OCI-LY7 (cell line): ENCODE measurements at regions not wholly inside any gene's neighbourhood (a gene's known extent, or its start where the extent isn't known, plus 50 kb on each side); places are given as distances from the start of the nearest gene placed in this dataset.

Experiments
- BruUV-seq: library from RNA; stranded (reverse); fragments of 400-500 nt; replicated peaks from 2 replicates; lab custom pipeline; 2021; lab: Mats Ljungman, UMichigan
- CTCF ChIA-PET: fragments of 300-600 bp; sonication (Branson Sonifier 250); formaldehyde crosslinking; loops from one replicate; lab custom pipeline; 2022; ENCODE audit warnings: antibody characterized with exemption; ENCODE audit not compliant: unreplicated experiment; lab: Charles Lee
- POLR2A ChIA-PET: fragments of 300-600 bp; sonication (Branson Sonifier 250); formaldehyde crosslinking; loops from one replicate; lab custom pipeline; 2022; ENCODE audit warnings: antibody characterized with exemption; lab: Charles Lee
- DNase-seq: peaks from one replicate; pipeline ENCODE4 v3.0.0-alpha.2; 2015; ENCODE audit warnings: low spot score
- H2AFZ ChIP-seq: fragments of 200-600 bp; sonication (generic), shearing (Covaris generic); 2 replicates; pipeline ENCODE4 v1.6.1; 2014; ENCODE audit warnings: mild to moderate bottlenecking, antibody characterized with exemption, low read length, moderate library complexity
- H3K27ac ChIP-seq: fragments of 200-600 bp; sonication (generic); 2 replicates; pipeline ENCODE4 v1.5.1; 2014; ENCODE audit warnings: mixed run types, low read depth, mild to moderate bottlenecking, moderate library complexity, low read length, inconsistent platforms; ENCODE audit not compliant: poor library complexity, severe bottlenecking
- H3K36me3 ChIP-seq: fragments of 200-600 bp; sonication (generic); 2 replicates; pipeline ENCODE4 v1.6.1; 2014; ENCODE audit warnings: mild to moderate bottlenecking, antibody characterized with exemption, low read length, moderate library complexity, mixed read lengths; ENCODE audit not compliant: insufficient read depth
- H3K4me1 ChIP-seq: fragments of 200-600 bp; sonication (generic); 2 replicates; pipeline ENCODE4 v1.5.1; 2014; ENCODE audit warnings: mild to moderate bottlenecking, low read length; ENCODE audit not compliant: insufficient read depth, poor library complexity, severe bottlenecking
- H3K4me2 ChIP-seq: fragments of 200-600 bp; sonication (generic); 2 replicates; pipeline ENCODE4 v1.6.1; 2014; ENCODE audit warnings: mild to moderate bottlenecking, low read length
- H3K4me3 ChIP-seq: fragments of 200-600 bp; sonication (generic); 2 replicates; pipeline ENCODE4 v1.5.1; 2014; ENCODE audit warnings: mild to moderate bottlenecking, low read depth, low read length; ENCODE audit not compliant: poor library complexity, severe bottlenecking
- H3K79me2 ChIP-seq: fragments of 200-600 bp; sonication (generic); 2 replicates; pipeline ENCODE4 v1.6.1; 2016; ENCODE audit warnings: low read depth, mild to moderate bottlenecking, low read length, moderate library complexity, mixed read lengths; ENCODE audit not compliant: insufficient read depth
- H3K9me2 ChIP-seq: fragments of 200-600 bp; sonication (generic); 2 replicates; pipeline ENCODE4 v1.6.1; 2016; ENCODE audit warnings: mild to moderate bottlenecking, low read length, mixed read lengths; ENCODE audit not compliant: insufficient read depth
- H3K9me3 ChIP-seq: fragments of 200-600 bp; sonication (generic); 2 replicates; pipeline ENCODE4 v1.6.1; 2014; ENCODE audit warnings: mild to moderate bottlenecking, mixed run types, low read length, mixed read lengths
- H4K20me1 ChIP-seq: fragments of 200-600 bp; sonication (generic); 2 replicates; pipeline ENCODE4 v1.6.1; 2014; ENCODE audit warnings: mild to moderate bottlenecking, antibody characterized with exemption, low read length, moderate library complexity, mixed read lengths; ENCODE audit not compliant: insufficient read depth
- EZH2phosphoT487 ChIP-seq: fragments of 200-600 bp; sonication (generic); IDR thresholded peaks from 2 replicates; pipeline ENCODE4 v1.6.1; 2018; ENCODE audit warnings: low read depth, borderline replicate concordance, mild to moderate bottlenecking, mixed run types, antibody characterized with exemption, low read length, moderate library complexity, mixed read lengths
- intact Hi-C: fragments of 100-400 bp; cut with micrococcal nuclease; formaldehyde crosslinking; loops from one replicate; pipeline ENCODE4 v1.10.0; 2022; ENCODE audit not compliant: unreplicated experiment
- TF ChIP-seq, protein P1 (sequence below): fragments of 200-600 bp; sonication (generic); conservative IDR thresholded peaks from 2 replicates; pipeline ENCODE4 v1.5.1; 2014; ENCODE audit warnings: mild to moderate bottlenecking, antibody characterized with exemption, low read length, moderate library complexity, mixed read lengths

DNA sequence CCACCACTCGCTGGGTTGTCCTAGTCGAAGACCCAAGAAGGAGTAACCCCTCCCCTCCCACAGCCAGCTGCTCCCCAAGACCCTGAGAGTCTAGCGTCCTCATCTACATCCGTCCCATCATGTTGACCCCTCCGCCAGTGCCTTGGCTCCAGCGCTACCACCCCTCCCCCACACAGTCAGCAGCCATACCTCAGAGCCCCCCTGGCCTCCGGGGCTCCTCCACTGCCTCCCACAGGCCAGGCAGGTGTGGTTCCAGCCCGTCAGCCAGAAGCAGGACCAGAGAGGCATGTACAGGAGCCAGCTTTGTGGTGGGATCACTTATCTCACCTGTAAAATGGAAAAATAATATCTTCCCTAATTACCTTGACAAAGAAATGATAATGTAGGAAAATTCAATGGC lies 51.5 kb upstream of the PHF21B start:
- H3K4me3 ChIP-seq, result no peak overlapping the region
- DNase-seq, result no peak
- H3K4me1 ChIP-seq, result no peaks in the 10 kb centered on the region
- BruUV-seq, result no TSS peak
- TF ChIP-seq, protein P1, sequence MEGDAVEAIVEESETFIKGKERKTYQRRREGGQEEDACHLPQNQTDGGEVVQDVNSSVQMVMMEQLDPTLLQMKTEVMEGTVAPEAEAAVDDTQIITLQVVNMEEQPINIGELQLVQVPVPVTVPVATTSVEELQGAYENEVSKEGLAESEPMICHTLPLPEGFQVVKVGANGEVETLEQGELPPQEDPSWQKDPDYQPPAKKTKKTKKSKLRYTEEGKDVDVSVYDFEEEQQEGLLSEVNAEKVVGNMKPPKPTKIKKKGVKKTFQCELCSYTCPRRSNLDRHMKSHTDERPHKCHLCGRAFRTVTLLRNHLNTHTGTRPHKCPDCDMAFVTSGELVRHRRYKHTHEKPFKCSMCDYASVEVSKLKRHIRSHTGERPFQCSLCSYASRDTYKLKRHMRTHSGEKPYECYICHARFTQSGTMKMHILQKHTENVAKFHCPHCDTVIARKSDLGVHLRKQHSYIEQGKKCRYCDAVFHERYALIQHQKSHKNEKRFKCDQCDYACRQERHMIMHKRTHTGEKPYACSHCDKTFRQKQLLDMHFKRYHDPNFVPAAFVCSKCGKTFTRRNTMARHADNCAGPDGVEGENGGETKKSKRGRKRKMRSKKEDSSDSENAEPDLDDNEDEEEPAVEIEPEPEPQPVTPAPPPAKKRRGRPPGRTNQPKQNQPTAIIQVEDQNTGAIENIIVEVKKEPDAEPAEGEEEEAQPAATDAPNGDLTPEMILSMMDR, result no peak
- no peak for TF ChIP-seq EZH2phosphoT487
- CTCF ChIA-PET, result no interaction called here
- H3K9me3 ChIP-seq, result no peaks in the 10 kb centered on the region
- H3K4me2 ChIP-seq, result no peak overlapping the region
- H4K20me1 ChIP-seq, result no peaks in the 10 kb centered on the region
- intact Hi-C loops, result no loop called here
- H2AFZ ChIP-seq, result no peak overlapping the region
- no peaks in the 10 kb centered on the region for H3K36me3 ChIP-seq
- POLR2A ChIA-PET, result no interaction called here
- no peaks in the 10 kb centered on the region for H3K9me2 ChIP-seq
- H3K27ac ChIP-seq, result no peak overlapping the region
- H3K79me2 ChIP-seq, result no peaks in the 10 kb centered on the region

DNA sequence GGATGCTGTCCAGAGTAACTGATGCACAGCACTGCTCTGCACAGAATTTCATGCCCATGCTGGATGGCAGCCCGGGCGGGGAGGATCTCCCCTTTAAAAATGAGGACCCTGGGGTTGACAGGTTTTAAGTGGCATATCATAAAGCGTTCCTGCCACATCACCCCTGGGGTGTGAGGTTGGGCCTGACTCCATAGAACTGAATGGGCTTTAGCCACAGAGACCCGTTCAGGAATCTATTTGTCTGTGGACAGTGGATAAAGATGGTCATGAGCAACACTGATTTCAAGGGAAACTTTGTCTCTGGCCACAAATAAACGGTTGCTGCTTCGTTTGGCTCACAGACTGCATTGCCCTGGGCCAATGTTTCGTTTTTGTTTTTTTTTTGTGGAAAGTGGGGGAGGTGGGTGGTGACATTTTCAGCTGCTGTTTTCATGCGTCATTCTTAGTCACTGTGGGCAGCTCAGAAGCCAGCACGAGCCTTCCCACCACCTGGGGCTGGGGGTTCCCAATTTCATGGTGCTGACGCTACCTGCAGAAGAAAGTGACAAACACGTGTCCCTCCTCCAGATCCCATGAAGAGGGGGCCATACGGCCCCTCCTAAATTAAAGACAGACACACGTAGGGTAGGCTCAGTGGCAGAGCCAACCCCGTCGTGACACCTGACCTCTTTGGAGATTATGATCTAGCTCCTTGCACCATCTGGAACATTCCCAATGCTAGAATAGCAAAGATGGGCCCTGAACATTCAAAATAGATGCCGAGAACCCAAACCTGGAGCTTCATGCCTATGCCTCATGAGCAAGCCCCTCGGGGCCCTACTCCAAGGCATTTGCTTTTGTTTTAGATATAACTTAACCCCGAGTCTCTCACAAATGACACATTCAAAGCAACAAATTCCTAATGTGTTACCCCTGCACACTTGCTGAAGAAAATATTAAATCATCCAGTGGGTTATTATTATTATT lies 54.8 kb upstream of the PHF21B start:
- intact Hi-C loops, result no loop called here
- BruUV-seq, result no TSS peak
- H3K27ac ChIP-seq, result no peak overlapping the region
- ChIA-PET POLR2A (no interaction called here), CTCF (no interaction called here)
- H2AFZ ChIP-seq, result no peak overlapping the region
- no peaks in the 10 kb centered on the region for H4K20me1 ChIP-seq
- no peaks in the 10 kb centered on the region for H3K36me3 ChIP-seq
- no peak for TF ChIP-seq EZH2phosphoT487
- TF ChIP-seq, protein P1, result no peak
- H3K4me1 ChIP-seq, result no peaks in the 10 kb centered on the region
- DNase-seq, result no peak
- H3K4me3 ChIP-seq, result no peak overlapping the region
- H3K9me3 ChIP-seq, result no peaks in the 10 kb centered on the region
- H3K79me2 ChIP-seq, result no peaks in the 10 kb centered on the region
- H3K9me2 ChIP-seq, result no peaks in the 10 kb centered on the region
- no peak overlapping the region for H3K4me2 ChIP-seq

DNA sequence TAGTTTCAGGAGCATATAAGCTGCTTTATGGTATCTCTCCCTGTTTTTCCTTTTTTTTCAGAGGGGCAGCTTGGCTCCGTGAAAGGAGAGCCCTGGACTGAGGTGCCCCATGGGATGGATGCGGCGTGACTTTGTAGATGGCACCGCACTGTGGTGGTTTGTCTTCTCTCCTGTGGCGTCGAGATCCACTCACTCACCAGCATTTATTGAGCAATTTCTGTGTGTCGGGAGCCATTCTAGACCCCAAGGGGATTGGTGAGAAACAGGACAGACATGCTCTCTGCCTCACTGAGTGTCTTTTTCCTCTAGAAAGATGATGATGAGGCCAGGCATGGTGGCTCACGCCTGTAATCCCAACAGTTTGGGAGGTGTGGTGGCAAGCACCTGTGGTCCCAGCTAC lies 55.9 kb upstream of the PHF21B start:
- no peaks in the 10 kb centered on the region for H3K36me3 ChIP-seq
- no peaks in the 10 kb centered on the region for H3K9me3 ChIP-seq
- no peak for DNase-seq
- no peaks in the 10 kb centered on the region for H3K9me2 ChIP-seq
- ChIA-PET POLR2A (no interaction called here), CTCF (no interaction called here)
- no peak overlapping the region for H3K4me2 ChIP-seq
- H3K27ac ChIP-seq, result no peak overlapping the region
- no peak overlapping the region for H2AFZ ChIP-seq
- TF ChIP-seq, protein P1, result no peak
- TF ChIP-seq EZH2phosphoT487, result no peak
- H4K20me1 ChIP-seq, result no peaks in the 10 kb centered on the region
- H3K4me3 ChIP-seq, result no peak overlapping the region
- H3K4me1 ChIP-seq, result no peaks in the 10 kb centered on the region
- intact Hi-C loops, result no loop called here
- H3K79me2 ChIP-seq, result no peaks in the 10 kb centered on the region
- no TSS peak for BruUV-seq
